SK-N-SH (cell line): ENCODE measurements at regions not wholly inside any gene's neighbourhood (a gene's known extent, or its start where the extent isn't known, plus 50 kb on each side); places are given as distances from the start of the nearest gene placed in this dataset.

Experiments
- CTCF ChIA-PET: fragments of 300-600, 350-600 bp; formaldehyde crosslinking; extraction: SDS; loops from one replicate; lab custom pipeline; 2021; lab: Yijun Ruan, JAX
- POLR2A ChIA-PET: fragments of 350-600 bp; sonication (Branson Sonifier 250); formaldehyde crosslinking; extraction: SDS; loops from one replicate; lab custom pipeline; 2020; ENCODE audit warnings: antibody characterized with exemption, inconsistent platforms; lab: Yijun Ruan, JAX
- DNase-seq: peaks from one replicate; pipeline ENCODE4 v3.0.0; 2012
- H2AFZ ChIP-seq: fragments of 200-600 bp; sonication (generic); 2 replicates; pipeline ENCODE4 v1.8.1; 2016; ENCODE audit warnings: antibody characterized with exemption, mild to moderate bottlenecking, low read depth
- H3F3A ChIP-seq: fragments of 200-600 bp; sonication (generic); replicated peaks from 2 replicates; pipeline ENCODE3; 2016; ENCODE audit warnings: antibody characterized with exemption, mild to moderate bottlenecking; ENCODE audit not compliant: insufficient read depth
- H3K27ac ChIP-seq, 2 experiments: fragments of 200-500 bp in 1 of 2; fragments of 200-600 bp in 1 of 2; sonication (Bioruptor generic) in 1 of 2; sonication (generic), shearing (Covaris generic) in 1 of 2; 2 replicates each; pipeline versions ENCODE4 v1.5.1 to v1.6.1; 2014 to 2016; ENCODE audit warnings: low read depth in 2 of 2, inconsistent platforms in 1 of 2, low read length in 1 of 2, mild to moderate bottlenecking in 1 of 2, mixed read lengths in 1 of 2
- H3K27me3 ChIP-seq: fragments of 200-600 bp; sonication (generic), shearing (Covaris generic); 2 replicates; pipeline ENCODE4 v1.6.1; 2016; ENCODE audit warnings: mixed run types; ENCODE audit not compliant: insufficient read depth
- H3K36me3 ChIP-seq, 2 experiments: fragments of 200-500 bp in 1 of 2; fragments of 200-600 bp in 1 of 2; sonication (Bioruptor generic) in 1 of 2; sonication (generic) in 1 of 2; replicated peaks in 1 of 2; 2 replicates each; pipeline versions ENCODE3 to v1.5.1; 2014 to 2016; ENCODE audit warnings: low read length in 1 of 2, mild to moderate bottlenecking in 1 of 2; ENCODE audit not compliant: insufficient read depth in 2 of 2, control insufficient read depth in 1 of 2
- H3K4me1 ChIP-seq, 2 experiments: fragments of 200-500 bp in 1 of 2; fragments of 200-600 bp in 1 of 2; sonication (Bioruptor generic) in 1 of 2; sonication (generic), shearing (Covaris generic) in 1 of 2; 2 replicates each; pipeline versions ENCODE4 v1.5.1 to v1.6.1; 2014 to 2016; ENCODE audit warnings: low read depth in 1 of 2, low read length in 1 of 2, mixed run types in 1 of 2; ENCODE audit not compliant: insufficient read depth in 2 of 2, control insufficient read depth in 1 of 2
- H3K4me2 ChIP-seq: fragments of 200-600 bp; sonication (generic), shearing (Covaris generic); 2 replicates; pipeline ENCODE4 v1.6.1; 2017; ENCODE audit warnings: mixed run types
- H3K4me3 ChIP-seq, 2 experiments: fragments of 200-500 bp in 1 of 2; fragments of 200-600 bp in 1 of 2; sonication (Bioruptor generic) in 1 of 2; sonication (generic), shearing (Covaris generic) in 1 of 2; 2 replicates each; pipeline versions ENCODE4 v1.5.1 to v1.8.1; 2014 to 2016; ENCODE audit warnings: low read depth in 2 of 2, inconsistent platforms in 1 of 2, low read length in 1 of 2, mild to moderate bottlenecking in 1 of 2, mixed read lengths in 1 of 2, moderate library complexity in 1 of 2
- H3K79me2 ChIP-seq: fragments of 200-600 bp; sonication (generic); 2 replicates; pipeline ENCODE4 v1.8.1; 2017; ENCODE audit warnings: mild to moderate bottlenecking; ENCODE audit not compliant: insufficient read depth
- H3K9ac ChIP-seq: fragments of 200-600 bp; sonication (generic); 2 replicates; pipeline ENCODE4 v1.6.1; 2017; ENCODE audit warnings: mixed run types
- H3K9me2 ChIP-seq: fragments of 200-600 bp; sonication (generic); 2 replicates; pipeline ENCODE4 v1.6.1; 2017; ENCODE audit warnings: mixed run types
- H3K9me3 ChIP-seq: fragments of 200-600 bp; sonication (generic); 2 replicates; pipeline ENCODE4 v1.6.1; 2017; ENCODE audit warnings: mixed run types, mild to moderate bottlenecking, moderate library complexity
- H4K20me1 ChIP-seq: fragments of 200-600 bp; sonication (generic); 2 replicates; pipeline ENCODE4 v1.6.1; 2017; ENCODE audit warnings: mild to moderate bottlenecking, mixed run types; ENCODE audit not compliant: insufficient read depth
- CHD2 ChIP-seq: fragments of 150-350 bp; IDR thresholded peaks from 2 replicates; pipeline ENCODE4 v1.6.1; 2018; ENCODE audit warnings: low read length; ENCODE audit not compliant: partially characterized antibody
- EP300 ChIP-seq, 2 experiments: IDR thresholded peaks; 2 replicates each; pipeline versions ENCODE4 v1.4.0 to v1.6.1; 2012; ENCODE audit warnings: borderline replicate concordance in 1 of 2, low read depth in 1 of 2, low read length in 1 of 2
- EZH2phosphoT487 ChIP-seq: fragments of 200-600 bp; sonication (generic); IDR thresholded peaks from 2 replicates; pipeline ENCODE4 v1.6.1; 2017; ENCODE audit warnings: low read depth, mixed run types, mild to moderate bottlenecking, antibody characterized with exemption, moderate library complexity, borderline replicate concordance
- FOSL2 ChIP-seq: IDR thresholded peaks from 2 replicates; pipeline ENCODE4 v1.4.0; 2012; ENCODE audit warnings: low read depth, mild to moderate bottlenecking, moderate library complexity, borderline replicate concordance
- FOXJ3 ChIP-seq: sonication (generic); formaldehyde crosslinking; IDR thresholded peaks from 2 replicates; pipeline ENCODE4 v1.5.1; 2020; ENCODE audit warnings: mild to moderate bottlenecking, missing genetic modification reagents
- GABPA ChIP-seq: IDR thresholded peaks from 2 replicates; pipeline ENCODE4 v1.4.0; 2012; ENCODE audit warnings: low read depth, mild to moderate bottlenecking
- GATA2 ChIP-seq: sonication (generic); formaldehyde crosslinking; IDR thresholded peaks from 2 replicates; pipeline ENCODE4 v1.5.0; 2020; ENCODE audit warnings: mild to moderate bottlenecking, missing genetic modification reagents
- MEF2A ChIP-seq: IDR thresholded peaks from 2 replicates; pipeline ENCODE4 v1.4.0; 2012; ENCODE audit warnings: low read depth, borderline replicate concordance
- MXI1 ChIP-seq: IDR thresholded peaks from 2 replicates; pipeline ENCODE4 v1.6.1; 2012; ENCODE audit warnings: mild to moderate bottlenecking, low read depth, low read length, improper control_type of control experiment
- NFIC ChIP-seq: IDR thresholded peaks from 2 replicates; pipeline ENCODE4 v1.4.0; 2012; ENCODE audit warnings: borderline replicate concordance
- NRF1 ChIP-seq: IDR thresholded peaks from 2 replicates; pipeline ENCODE4 v1.6.1; 2012; ENCODE audit warnings: low read depth, mild to moderate bottlenecking, low read length
- POLR2AphosphoS5 ChIP-seq: IDR thresholded peaks from 2 replicates; pipeline ENCODE4 v1.6.1; 2012; ENCODE audit warnings: low read depth, low read length
- RAD21 ChIP-seq: IDR thresholded peaks from 2 replicates; pipeline ENCODE4 v1.6.1; 2012; ENCODE audit warnings: mild to moderate bottlenecking, low read length
- RCOR1 ChIP-seq: fragments of 150-350 bp; IDR thresholded peaks from 2 replicates; pipeline ENCODE4 v1.6.1; 2017; ENCODE audit warnings: antibody characterized with exemption, low read length
- RFX5 ChIP-seq: IDR thresholded peaks from 2 replicates; pipeline ENCODE4 v1.6.1; 2012; ENCODE audit warnings: mild to moderate bottlenecking, improper control_type of control experiment, low read length
- RXRA ChIP-seq: IDR thresholded peaks from 2 replicates; pipeline ENCODE4 v1.4.0; 2012; ENCODE audit warnings: low read depth, mild to moderate bottlenecking, borderline replicate concordance
- SMC3 ChIP-seq: IDR thresholded peaks from 2 replicates; pipeline ENCODE4 v1.6.1; 2012; ENCODE audit warnings: low read depth, low read length, improper control_type of control experiment
- TCF12 ChIP-seq: IDR thresholded peaks from 2 replicates; pipeline ENCODE4 v1.4.0; 2012
- TEAD4 ChIP-seq: IDR thresholded peaks from 2 replicates; pipeline ENCODE4 v1.4.0; 2012; ENCODE audit warnings: mild to moderate bottlenecking, borderline replicate concordance; ENCODE audit not compliant: insufficient read depth
- YY1 ChIP-seq: IDR thresholded peaks from 2 replicates; pipeline ENCODE4 v1.4.0; 2012; ENCODE audit warnings: low read depth, mild to moderate bottlenecking
- WGBS: methylation state at CpG from one replicate; pipeline ENCODE4 v1.1.6; 2017; ENCODE audit warnings: low lambda C conversion rate; 5-methylcytosine and 5-hydroxymethylcytosine counted together
- TF ChIP-seq, protein P1 (sequence below): IDR thresholded peaks from 2 replicates; pipeline ENCODE4 v1.4.0; 2012; ENCODE audit warnings: low read depth, borderline replicate concordance
- TF ChIP-seq, protein P2 (sequence below): IDR thresholded peaks from 2 replicates; pipeline ENCODE4 v1.4.0; 2012; ENCODE audit warnings: low read depth, borderline replicate concordance
- TF ChIP-seq, protein P3 (sequence below): IDR thresholded peaks from 2 replicates; pipeline ENCODE4 v1.6.1; 2012; ENCODE audit warnings: mild to moderate bottlenecking, low read depth, low read length, moderate library complexity

GRCh38 chr2:120887320-120887697 lies 151.6 kb downstream of the GLI2 start:
- Histone ChIP-seq H3K4me2 (no peak overlapping the region), H3K9me2 (no peaks in the 10 kb centered on the region), H3K36me3 (no peaks in the 10 kb centered on the region), H3K27me3 (no peaks in the 10 kb centered on the region), H3K4me1 (peaks cover 0 to 32% of the 10 kb centered on the region in 2 experiments; a peak in 2 of 4 replicates), H4K20me1 (0 out of 2 replicates have a peak, but pooled peaks cover 3% of the 10 kb centered on the region), H3K27ac (peak overlapping the region in 1 of 2 experiments; percentile 18; a peak in 1 of 4 replicates), H3K9ac (no peak overlapping the region), H3K79me2 (peaks cover 8% of the 10 kb centered on the region; the same call in 1 of the 2 replicates), H3F3A (no peaks in the 10 kb centered on the region), H3K4me3 (no peak overlapping the region), H2AFZ (no peak overlapping the region), H3K9me3 (no peaks in the 10 kb centered on the region)
- TF ChIP-seq MEF2A (no peak), SMC3 (no peak), MXI1 (no peak), GATA2 (CRISPR knock-in tag) (no peak), POLR2AphosphoS5 (no peak), RCOR1 (no peak), RFX5 (no peak), NFIC (no peak), TEAD4 (no peak), RAD21 (no peak), CHD2 (no peak), EZH2phosphoT487 (no peak), RXRA (no peak), NRF1 (no peak)
- TF ChIP-seq, protein P1, sequence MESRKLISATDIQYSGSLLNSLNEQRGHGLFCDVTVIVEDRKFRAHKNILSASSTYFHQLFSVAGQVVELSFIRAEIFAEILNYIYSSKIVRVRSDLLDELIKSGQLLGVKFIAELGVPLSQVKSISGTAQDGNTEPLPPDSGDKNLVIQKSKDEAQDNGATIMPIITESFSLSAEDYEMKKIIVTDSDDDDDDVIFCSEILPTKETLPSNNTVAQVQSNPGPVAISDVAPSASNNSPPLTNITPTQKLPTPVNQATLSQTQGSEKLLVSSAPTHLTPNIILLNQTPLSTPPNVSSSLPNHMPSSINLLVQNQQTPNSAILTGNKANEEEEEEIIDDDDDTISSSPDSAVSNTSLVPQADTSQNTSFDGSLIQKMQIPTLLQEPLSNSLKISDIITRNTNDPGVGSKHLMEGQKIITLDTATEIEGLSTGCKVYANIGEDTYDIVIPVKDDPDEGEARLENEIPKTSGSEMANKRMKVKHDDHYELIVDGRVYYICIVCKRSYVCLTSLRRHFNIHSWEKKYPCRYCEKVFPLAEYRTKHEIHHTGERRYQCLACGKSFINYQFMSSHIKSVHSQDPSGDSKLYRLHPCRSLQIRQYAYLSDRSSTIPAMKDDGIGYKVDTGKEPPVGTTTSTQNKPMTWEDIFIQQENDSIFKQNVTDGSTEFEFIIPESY: no peak
- TF ChIP-seq, protein P2, sequence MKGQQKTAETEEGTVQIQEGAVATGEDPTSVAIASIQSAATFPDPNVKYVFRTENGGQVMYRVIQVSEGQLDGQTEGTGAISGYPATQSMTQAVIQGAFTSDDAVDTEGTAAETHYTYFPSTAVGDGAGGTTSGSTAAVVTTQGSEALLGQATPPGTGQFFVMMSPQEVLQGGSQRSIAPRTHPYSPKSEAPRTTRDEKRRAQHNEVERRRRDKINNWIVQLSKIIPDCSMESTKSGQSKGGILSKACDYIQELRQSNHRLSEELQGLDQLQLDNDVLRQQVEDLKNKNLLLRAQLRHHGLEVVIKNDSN: no peak
- CTCF ChIA-PET: interaction anchor here (1.2 kb wide), 1 partner anchor 63 kb away, joined by 3 read pairs; no protein-coding TSS in a partner anchor
- WGBS: 93% methylated on average over 10 of the region's 11 CpGs
- POLR2A ChIA-PET: no interaction called here
- no peak for DNase-seq

- H3K36me3 ChIP-seq: no peaks in the 10 kb centered on the region
- H3K27ac ChIP-seq: no peak overlapping the region
- H3K9me3 ChIP-seq: no peaks in the 10 kb centered on the region
- H3K27me3 ChIP-seq: no peaks in the 10 kb centered on the region
- H4K20me1 ChIP-seq: 0 out of 2 replicates have a peak, but pooled peaks cover 3% of the 10 kb centered on the region
- peaks cover 2 to 32% of the 10 kb centered on the region in 2 experiments; a peak in 3 of 4 replicates for H3K4me1 ChIP-seq
- H3K9me2 ChIP-seq: no peaks in the 10 kb centered on the region
- CTCF ChIA-PET: interaction anchor here (1.2 kb wide), 1 partner anchor 62 kb away, joined by 3 read pairs; no protein-coding TSS in a partner anchor
- H3K4me3 ChIP-seq: no peak overlapping the region
- no peak overlapping the region for H3K4me2 ChIP-seq
- H3K9ac ChIP-seq: no peak overlapping the region
- H3F3A ChIP-seq: no peaks in the 10 kb centered on the region
- peaks cover 6% of the 10 kb centered on the region; the same call in 1 of the 2 replicates for H3K79me2 ChIP-seq
- DNase-seq: no peak
- 93% methylated on average over 13 of the region's 14 CpGs for WGBS
- POLR2A ChIA-PET: no interaction called here
- H2AFZ ChIP-seq: no peak overlapping the region
- TF ChIP-seq TEAD4: no peak
- TF ChIP-seq CHD2: no peak
- TF ChIP-seq YY1: no peak
- TF ChIP-seq, protein P3, sequence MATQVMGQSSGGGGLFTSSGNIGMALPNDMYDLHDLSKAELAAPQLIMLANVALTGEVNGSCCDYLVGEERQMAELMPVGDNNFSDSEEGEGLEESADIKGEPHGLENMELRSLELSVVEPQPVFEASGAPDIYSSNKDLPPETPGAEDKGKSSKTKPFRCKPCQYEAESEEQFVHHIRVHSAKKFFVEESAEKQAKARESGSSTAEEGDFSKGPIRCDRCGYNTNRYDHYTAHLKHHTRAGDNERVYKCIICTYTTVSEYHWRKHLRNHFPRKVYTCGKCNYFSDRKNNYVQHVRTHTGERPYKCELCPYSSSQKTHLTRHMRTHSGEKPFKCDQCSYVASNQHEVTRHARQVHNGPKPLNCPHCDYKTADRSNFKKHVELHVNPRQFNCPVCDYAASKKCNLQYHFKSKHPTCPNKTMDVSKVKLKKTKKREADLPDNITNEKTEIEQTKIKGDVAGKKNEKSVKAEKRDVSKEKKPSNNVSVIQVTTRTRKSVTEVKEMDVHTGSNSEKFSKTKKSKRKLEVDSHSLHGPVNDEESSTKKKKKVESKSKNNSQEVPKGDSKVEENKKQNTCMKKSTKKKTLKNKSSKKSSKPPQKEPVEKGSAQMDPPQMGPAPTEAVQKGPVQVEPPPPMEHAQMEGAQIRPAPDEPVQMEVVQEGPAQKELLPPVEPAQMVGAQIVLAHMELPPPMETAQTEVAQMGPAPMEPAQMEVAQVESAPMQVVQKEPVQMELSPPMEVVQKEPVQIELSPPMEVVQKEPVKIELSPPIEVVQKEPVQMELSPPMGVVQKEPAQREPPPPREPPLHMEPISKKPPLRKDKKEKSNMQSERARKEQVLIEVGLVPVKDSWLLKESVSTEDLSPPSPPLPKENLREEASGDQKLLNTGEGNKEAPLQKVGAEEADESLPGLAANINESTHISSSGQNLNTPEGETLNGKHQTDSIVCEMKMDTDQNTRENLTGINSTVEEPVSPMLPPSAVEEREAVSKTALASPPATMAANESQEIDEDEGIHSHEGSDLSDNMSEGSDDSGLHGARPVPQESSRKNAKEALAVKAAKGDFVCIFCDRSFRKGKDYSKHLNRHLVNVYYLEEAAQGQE: no peak
- TF ChIP-seq GABPA: no peak
- TF ChIP-seq FOSL2: no peak
- TF ChIP-seq RAD21: no peak
- no peak for TF ChIP-seq TCF12
- no peak for TF ChIP-seq SMC3
- TF ChIP-seq RXRA: no peak
- no peak for TF ChIP-seq MXI1
- TF ChIP-seq EP300 (IDR thresholded peaks at IDR 0.05; ENCODE audit: borderline replicate concordance in 1 of 2, low read depth in 1 of 2, low read length in 1 of 2): no peak
- no peak for TF ChIP-seq FOXJ3
These were observed 152.1 kb downstream of the GLI2 start for GRCh38 chr2:120887741-120888231.
